Naive B cell (primary cell): ENCODE measurements at regions not wholly inside any gene's neighbourhood (a gene's known extent, or its start where the extent isn't known, plus 50 kb on each side); places are given as distances from the start of the nearest gene placed in this dataset.
"Not testable (repeated sequence)": the region's sequence is repeated elsewhere in the genome, so short reads cannot be mapped to it uniquely, and the experiment has no call there.

Experiments used
- ATAC-seq, 2 donors: fragments of 150-1000 bp; cut with Tn5 transposase; 2 replicates each; pipeline ENCODE4 v1.10.0; 2021; ENCODE audit warnings: low read depth in 2 of 2, mild to moderate bottlenecking in 2 of 2, moderate library complexity in 2 of 2
- DNase-seq: peaks from one replicate; pipeline ENCODE4 v3.0.0; 2022
- H3K27ac Mint-ChIP-seq, 6 donors: one replicate each; pipeline ENCODE4 v1.8.0; 2020 to 2022; ENCODE audit warnings: mild to moderate bottlenecking in 6 of 6, mixed read lengths in 6 of 6, moderate library complexity in 5 of 6, inconsistent platforms in 2 of 6
- H3K27me3 Mint-ChIP-seq, 3 donors: one replicate each; pipeline ENCODE4 v1.8.0; 2021 to 2022; ENCODE audit warnings: mixed read lengths in 3 of 3, mild to moderate bottlenecking in 1 of 3
- H3K36me3 Mint-ChIP-seq, 2 donors: one replicate each; pipeline ENCODE4 v1.8.0; 2020 to 2022; ENCODE audit warnings: mixed read lengths in 2 of 2, inconsistent platforms in 1 of 2, mild to moderate bottlenecking in 1 of 2
- H3K4me1 Mint-ChIP-seq, 3 donors: one replicate each; pipeline ENCODE4 v1.8.0; 2020 to 2022; ENCODE audit warnings: mixed read lengths in 3 of 3, inconsistent platforms in 1 of 3, mild to moderate bottlenecking in 1 of 3, moderate library complexity in 1 of 3
- H3K4me3 Mint-ChIP-seq, 8 donors: one replicate each; pipeline ENCODE4 v1.8.0; 2020 to 2022; ENCODE audit warnings: mild to moderate bottlenecking in 8 of 8, mixed read lengths in 8 of 8, moderate library complexity in 8 of 8, inconsistent platforms in 2 of 8
- H3K9me3 Mint-ChIP-seq, 7 donors: one replicate each; pipeline ENCODE4 v1.8.0; 2020 to 2022; ENCODE audit warnings: mixed read lengths in 7 of 7, mild to moderate bottlenecking in 5 of 7, inconsistent platforms in 2 of 7, moderate library complexity in 1 of 7

GRCh38 chr2:235220331-235220730 is 268.5 kb downstream of the SH3BP4 start:
- peaks cover 0 to 2% (median 0%) of the 10 kb centered on the region in 3 donors for H3K4me1 Mint-ChIP-seq
- peaks cover 14 to 40% (median 23%) of the 10 kb centered on the region in 3 donors for H3K27me3 Mint-ChIP-seq
- H3K4me3 Mint-ChIP-seq, result no peak overlapping the region
- H3K9me3 Mint-ChIP-seq, result peaks cover 0 to 7% (median 0%) of the 10 kb centered on the region in 7 donors
- ATAC-seq (no peak), DNase-seq (no peak)
- H3K36me3 Mint-ChIP-seq, result peaks cover 0 to 10% of the 10 kb centered on the region in 2 donors
- no peak overlapping the region for H3K27ac Mint-ChIP-seq

GRCh38 chr2:235223011-235223410 is 270.8 kb upstream of the AGAP1 start:
- no peak overlapping the region for H3K27ac Mint-ChIP-seq
- H3K4me3 Mint-ChIP-seq, result no peak overlapping the region
- H3K4me1 Mint-ChIP-seq, result peaks cover 0 to 2% (median 0%) of the 10 kb centered on the region in 3 donors
- DNase-seq, result no peak
- H3K36me3 Mint-ChIP-seq, result no peaks in the 10 kb centered on the region
- peaks cover 16 to 41% (median 25%) of the 10 kb centered on the region in 3 donors for H3K27me3 Mint-ChIP-seq
- ATAC-seq, result no peak
- peaks cover 0 to 7% (median 0%) of the 10 kb centered on the region in 7 donors for H3K9me3 Mint-ChIP-seq

GRCh38 chr2:235224410-235224809 is 269.4 kb upstream of the AGAP1 start:
- Mint-ChIP-seq H3K4me1 (peaks cover 0 to 2% (median 0%) of the 10 kb centered on the region in 3 donors), H3K27ac (no peak overlapping the region), H3K4me3 (no peak overlapping the region), H3K27me3 (peaks cover 20 to 40% (median 22%) of the 10 kb centered on the region in 3 donors), H3K36me3 (no peaks in the 10 kb centered on the region), H3K9me3 (peaks cover 0 to 7% (median 0%) of the 10 kb centered on the region in 7 donors)
- ATAC-seq (no peak), DNase-seq (no peak)

GRCh38 chr2:235225261-235225660 is 268.6 kb upstream of the AGAP1 start:
- H3K4me3 Mint-ChIP-seq, result no peak overlapping the region
- no peaks in the 10 kb centered on the region for H3K4me1 Mint-ChIP-seq
- peaks cover 0 to 7% (median 0%) of the 10 kb centered on the region in 7 donors for H3K9me3 Mint-ChIP-seq
- DNase-seq (no peak), ATAC-seq (no peak)
- H3K36me3 Mint-ChIP-seq, result no peaks in the 10 kb centered on the region
- peaks cover 21 to 41% (median 24%) of the 10 kb centered on the region in 3 donors for H3K27me3 Mint-ChIP-seq
- no peak overlapping the region for H3K27ac Mint-ChIP-seq

GRCh38 chr2:235227590-235227989 is 266.3 kb upstream of the AGAP1 start:
- H3K36me3 Mint-ChIP-seq, result no peaks in the 10 kb centered on the region
- H3K9me3 Mint-ChIP-seq, result peaks cover 0 to 7% (median 0%) of the 10 kb centered on the region in 7 donors
- peaks cover 28 to 45% (median 35%) of the 10 kb centered on the region in 3 donors for H3K27me3 Mint-ChIP-seq
- peak overlapping the region in 1 of 8 donors; percentile 26 for H3K4me3 Mint-ChIP-seq
- DNase-seq, result no peak
- no peak overlapping the region for H3K27ac Mint-ChIP-seq
- no peaks in the 10 kb centered on the region for H3K4me1 Mint-ChIP-seq
- no peak for ATAC-seq

GRCh38 chr2:235228422-235228821 is 265.4 kb upstream of the AGAP1 start:
- H3K27me3 Mint-ChIP-seq, result peaks cover 28 to 50% (median 32%) of the 10 kb centered on the region in 3 donors
- not testable (repeated sequence) for H3K27ac Mint-ChIP-seq, H3K36me3 Mint-ChIP-seq, DNase-seq, H3K4me1 Mint-ChIP-seq, H3K9me3 Mint-ChIP-seq, ATAC-seq, H3K4me3 Mint-ChIP-seq

GRCh38 chr2:235229236-235229635 is 264.6 kb upstream of the AGAP1 start:
- Mint-ChIP-seq H3K36me3 (no peaks in the 10 kb centered on the region), H3K4me3 (no peak overlapping the region), H3K9me3 (peaks cover 0 to 1% (median 0%) of the 10 kb centered on the region in 7 donors), H3K27me3 (peaks cover 28 to 50% (median 32%) of the 10 kb centered on the region in 3 donors), H3K4me1 (no peaks in the 10 kb centered on the region), H3K27ac (no peak overlapping the region)
- ATAC-seq (no peak), DNase-seq (no peak)

GRCh38 chr2:235230821-235231601 is 262.8 kb upstream of the AGAP1 start:
- DNase-seq, result no peak
- H3K4me3 Mint-ChIP-seq, result no peak overlapping the region
- H3K4me1 Mint-ChIP-seq, result no peaks in the 10 kb centered on the region
- H3K9me3 Mint-ChIP-seq, result peaks cover 0 to 1% (median 0%) of the 10 kb centered on the region in 7 donors
- no peak overlapping the region for H3K27ac Mint-ChIP-seq
- no peak for ATAC-seq
- H3K36me3 Mint-ChIP-seq, result no peaks in the 10 kb centered on the region
- H3K27me3 Mint-ChIP-seq, result peaks cover 28 to 47% (median 31%) of the 10 kb centered on the region in 3 donors

GRCh38 chr2:235232449-235233433 is 261.1 kb upstream of the AGAP1 start:
- Mint-ChIP-seq H3K36me3 (no peaks in the 10 kb centered on the region), H3K27ac (no peak overlapping the region), H3K9me3 (peaks cover 0 to 1% (median 0%) of the 10 kb centered on the region in 7 donors), H3K4me1 (no peaks in the 10 kb centered on the region), H3K27me3 (peaks cover 25 to 38% (median 31%) of the 10 kb centered on the region in 3 donors), H3K4me3 (no peak overlapping the region)
- DNase-seq, result no peak
- no peak for ATAC-seq

GRCh38 chr2:235234736-235235135 is 259.1 kb upstream of the AGAP1 start:
- DNase-seq, result no peak
- Mint-ChIP-seq H3K27ac (no peak overlapping the region), H3K4me1 (no peaks in the 10 kb centered on the region), H3K4me3 (no peak overlapping the region), H3K27me3 (peaks cover 25 to 30% (median 25%) of the 10 kb centered on the region in 3 donors), H3K36me3 (no peaks in the 10 kb centered on the region), H3K9me3 (peaks cover 0 to 1% (median 0%) of the 10 kb centered on the region in 7 donors)
- ATAC-seq, result no peak

GRCh38 chr2:235235977-235236767 is 257.7 kb upstream of the AGAP1 start:
- DNase-seq (no peak), ATAC-seq (no peak)
- no peaks in the 10 kb centered on the region for H3K36me3 Mint-ChIP-seq
- no peak overlapping the region for H3K27ac Mint-ChIP-seq
- no peaks in the 10 kb centered on the region for H3K4me1 Mint-ChIP-seq
- no peaks in the 10 kb centered on the region for H3K9me3 Mint-ChIP-seq
- H3K27me3 Mint-ChIP-seq, result peaks cover 20 to 25% (median 21%) of the 10 kb centered on the region in 3 donors
- no peak overlapping the region for H3K4me3 Mint-ChIP-seq

GRCh38 chr2:235238537-235238936 is 255.3 kb upstream of the AGAP1 start:
- ATAC-seq (no peak), DNase-seq (no peak)
- Mint-ChIP-seq H3K36me3 (no peaks in the 10 kb centered on the region), H3K27me3 (peaks cover 23 to 44% (median 24%) of the 10 kb centered on the region in 3 donors), H3K4me3 (no peak overlapping the region), H3K27ac (no peak overlapping the region), H3K4me1 (no peaks in the 10 kb centered on the region), H3K9me3 (peaks cover 0 to 3% (median 0%) of the 10 kb centered on the region in 7 donors)

- peaks cover 23 to 44% (median 30%) of the 10 kb centered on the region in 3 donors for H3K27me3 Mint-ChIP-seq
- no peak overlapping the region for H3K27ac Mint-ChIP-seq
- no peak for ATAC-seq
- no peaks in the 10 kb centered on the region for H3K36me3 Mint-ChIP-seq
- peaks cover 0 to 3% (median 0%) of the 10 kb centered on the region in 7 donors for H3K9me3 Mint-ChIP-seq
- no peaks in the 10 kb centered on the region for H3K4me1 Mint-ChIP-seq
- no peak overlapping the region for H3K4me3 Mint-ChIP-seq
- no peak for DNase-seq
These were observed 253.3 kb upstream of the AGAP1 start for GRCh38 chr2:235240574-235240973.
